ENCODE measurements at regions not wholly inside any gene's neighbourhood (a gene's known extent, or its start where the extent isn't known, plus 50 kb on each side); places are given as distances from the start of the nearest gene placed in this dataset.

- no peak for TF ChIP-seq CTCF (IDR thresholded peaks at IDR 0.05)
- TF ChIP-seq EP300 (IDR thresholded peaks at IDR 0.05) = no peak
Measured at GRCh38 chr2:156649596-156649995, 213.4 kb downstream of the GPD2 start.

All from sigmoid colon (tissue), 4 donors.